HG03196 (cell line): ENCODE measurements at regions not wholly inside any gene's neighbourhood (a gene's known extent, or its start where the extent isn't known, plus 50 kb on each side); places are given as distances from the start of the nearest gene placed in this dataset.

Source experiments
- ATAC-seq: cut with Tn5 transposase; IDR thresholded peaks from one replicate; pipeline ENCODE4 v1.9.1; 2021; ENCODE audit not compliant: unreplicated experiment

- no peak for ATAC-seq
Measured at GRCh38 chr10:21209495-21209894, 312.4 kb upstream of the NEBL start.

GRCh38 chr10:21208666-21209316 is 311.7 kb upstream of the NEBL start:
- ATAC-seq: no peak

- ATAC-seq: no peak
Measured at GRCh38 chr10:21207852-21208646, 310.9 kb upstream of the NEBL start.

- no peak for ATAC-seq
Measured at GRCh38 chr10:21205328-21205727, 308.2 kb upstream of the NEBL start.

GRCh38 chr10:21203473-21204107 is 306.5 kb upstream of the NEBL start:
- ATAC-seq: no peak

- no peak for ATAC-seq
Measured at GRCh38 chr10:21202776-21203462, 305.8 kb upstream of the NEBL start.

GRCh38 chr10:21199501-21199900 is 302.4 kb upstream of the NEBL start:
- ATAC-seq: no peak

- no peak for ATAC-seq
Measured at GRCh38 chr10:21197838-21198237, 300.7 kb upstream of the NEBL start.

- ATAC-seq: no peak
Measured at GRCh38 chr10:21196822-21197395, 299.8 kb upstream of the NEBL start.

GRCh38 chr10:21195252-21195651 is 298.1 kb upstream of the NEBL start:
- ATAC-seq: no peak

- no peak for ATAC-seq
Measured at GRCh38 chr10:21194510-21194993, 297.4 kb upstream of the NEBL start.

- no peak for ATAC-seq
Measured at GRCh38 chr10:21193196-21193595, 296.1 kb upstream of the NEBL start.

GRCh38 chr10:21191512-21191911 is 294.4 kb upstream of the NEBL start:
- no peak for ATAC-seq

- ATAC-seq: no peak
Measured at GRCh38 chr10:21184984-21185383, 287.9 kb upstream of the NEBL start.

- ATAC-seq: no peak
Measured at GRCh38 chr10:21184216-21184615, 287.1 kb upstream of the NEBL start.

GRCh38 chr10:21183025-21183424 is 285.9 kb upstream of the NEBL start:
- ATAC-seq: no peak

- ATAC-seq: no peak
Measured at GRCh38 chr10:21181451-21181850, 284.3 kb upstream of the NEBL start.

- no peak for ATAC-seq
Measured at GRCh38 chr10:21180604-21181003, 283.5 kb upstream of the NEBL start.

- no peak for ATAC-seq
Measured at GRCh38 chr10:21176934-21177480, 279.9 kb upstream of the NEBL start.

- ATAC-seq: no peak
Measured at GRCh38 chr10:21175797-21176196, 278.7 kb upstream of the NEBL start.
